DMS153 treated with DMSO at 0.1 percent for 48 hours (cell line): ENCODE measurements at regions not wholly inside any gene's neighbourhood (a gene's known extent, or its start where the extent isn't known, plus 50 kb on each side); places are given as distances from the start of the nearest gene placed in this dataset.

Experiments used
- DNase-seq: peaks from one replicate; lab custom pipeline; 2025; ENCODE audit not compliant: unreplicated experiment; lab: John Stamatoyannopoulos, UW

- no peak for DNase-seq
Observed at GRCh38 chr3:64763980-64764379, 76.2 kb upstream of the ADAMTS9 start.

GRCh38 chr3:64761729-64762128, 73.9 kb upstream of the ADAMTS9 start:
- no peak for DNase-seq

GRCh38 chr3:64760258-64760657, 72.5 kb upstream of the ADAMTS9 start:
- no peak for DNase-seq

GRCh38 chr3:64759811-64760210, 72.0 kb upstream of the ADAMTS9 start:
- no peak for DNase-seq

GRCh38 chr3:64756398-64756986, 68.7 kb upstream of the ADAMTS9 start:
- no peak for DNase-seq

GRCh38 chr3:64748244-64748904, 60.6 kb upstream of the ADAMTS9 start:
- DNase-seq, result no peak

- DNase-seq, result no peak
Observed at GRCh38 chr3:64747679-64748078, 59.9 kb upstream of the ADAMTS9 start.

GRCh38 chr3:64743887-64744243, 56.1 kb upstream of the ADAMTS9 start:
- no peak for DNase-seq

GRCh38 chr3:64743156-64743886, 55.5 kb upstream of the ADAMTS9 start:
- DNase-seq, result no peak

- no peak for DNase-seq
Observed at GRCh38 chr3:64741341-64741740, 53.5 kb upstream of the ADAMTS9 start.

GRCh38 chr3:64739971-64740631, 52.3 kb upstream of the ADAMTS9 start:
- DNase-seq, result no peak
